ENCODE measurements at regions not wholly inside any gene's neighbourhood (a gene's known extent, or its start where the extent isn't known, plus 50 kb on each side); places are given as distances from the start of the nearest gene placed in this dataset.

- no peak for DNase-seq (ENCODE audit: low spot score)
- no peak for ATAC-seq (ENCODE audit: insufficient number of reproducible peaks, low FRiP score, low read depth)
- H3K27me3 ChIP-seq (replicated peaks; ENCODE audit: insufficient read depth) = no peaks in the 10 kb centered on the region
- H3K36me3 ChIP-seq = no peaks in the 10 kb centered on the region
- no peak for TF ChIP-seq CTCF (IDR thresholded peaks at IDR 0.05)
- H3K4me1 ChIP-seq (ENCODE audit: control insufficient read depth in 1 of 2, low read depth in 2 of 2) = no peaks in the 10 kb centered on the region
- H3K27ac ChIP-seq = no peak overlapping the region
- no peaks in the 10 kb centered on the region for H3K9me3 ChIP-seq
- H3K4me3 ChIP-seq = no peak overlapping the region
These were observed 146.9 kb upstream of the ZMIZ1 start for GRCh38 chr10:78921895-78922294.

GRCh38 chr10:78923647-78924318, 145.0 kb upstream of the ZMIZ1 start:
- Histone ChIP-seq H3K9me3 (no peaks in the 10 kb centered on the region), H3K4me3 (no peak overlapping the region), H3K4me1 (ENCODE audit: control insufficient read depth in 1 of 2, low read depth in 2 of 2) (no peaks in the 10 kb centered on the region), H3K36me3 (no peaks in the 10 kb centered on the region), H3K27me3 (replicated peaks; ENCODE audit: insufficient read depth) (no peaks in the 10 kb centered on the region), H3K27ac (no peak overlapping the region)
- TF ChIP-seq CTCF (IDR thresholded peaks at IDR 0.05) = no peak
- ATAC-seq (ENCODE audit: insufficient number of reproducible peaks, low FRiP score, low read depth) = no peak
- DNase-seq (ENCODE audit: low spot score) = no peak

GRCh38 chr10:78924319-78925003, 144.3 kb upstream of the ZMIZ1 start:
- H3K4me1 ChIP-seq (ENCODE audit: control insufficient read depth in 1 of 2, low read depth in 2 of 2) = no peaks in the 10 kb centered on the region
- ATAC-seq (ENCODE audit: insufficient number of reproducible peaks, low FRiP score, low read depth) (no peak), DNase-seq (ENCODE audit: low spot score) (no peak)
- no peaks in the 10 kb centered on the region for H3K36me3 ChIP-seq
- H3K27ac ChIP-seq = no peak overlapping the region
- H3K9me3 ChIP-seq = no peaks in the 10 kb centered on the region
- no peak overlapping the region for H3K4me3 ChIP-seq
- H3K27me3 ChIP-seq (replicated peaks; ENCODE audit: insufficient read depth) = no peaks in the 10 kb centered on the region
- no peak for TF ChIP-seq CTCF (IDR thresholded peaks at IDR 0.05)

GRCh38 chr10:78925275-78925674, 143.5 kb upstream of the ZMIZ1 start:
- H3K9me3 ChIP-seq = no peaks in the 10 kb centered on the region
- no peaks in the 10 kb centered on the region for H3K27me3 ChIP-seq (replicated peaks; ENCODE audit: insufficient read depth)
- no peak for ATAC-seq (ENCODE audit: insufficient number of reproducible peaks, low FRiP score, low read depth)
- DNase-seq (ENCODE audit: low spot score) = no peak
- no peaks in the 10 kb centered on the region for H3K4me1 ChIP-seq (ENCODE audit: control insufficient read depth in 1 of 2, low read depth in 2 of 2)
- H3K36me3 ChIP-seq = no peaks in the 10 kb centered on the region
- H3K4me3 ChIP-seq = no peak overlapping the region
- no peak for TF ChIP-seq CTCF (IDR thresholded peaks at IDR 0.05)
- H3K27ac ChIP-seq = no peak overlapping the region

DNA sequence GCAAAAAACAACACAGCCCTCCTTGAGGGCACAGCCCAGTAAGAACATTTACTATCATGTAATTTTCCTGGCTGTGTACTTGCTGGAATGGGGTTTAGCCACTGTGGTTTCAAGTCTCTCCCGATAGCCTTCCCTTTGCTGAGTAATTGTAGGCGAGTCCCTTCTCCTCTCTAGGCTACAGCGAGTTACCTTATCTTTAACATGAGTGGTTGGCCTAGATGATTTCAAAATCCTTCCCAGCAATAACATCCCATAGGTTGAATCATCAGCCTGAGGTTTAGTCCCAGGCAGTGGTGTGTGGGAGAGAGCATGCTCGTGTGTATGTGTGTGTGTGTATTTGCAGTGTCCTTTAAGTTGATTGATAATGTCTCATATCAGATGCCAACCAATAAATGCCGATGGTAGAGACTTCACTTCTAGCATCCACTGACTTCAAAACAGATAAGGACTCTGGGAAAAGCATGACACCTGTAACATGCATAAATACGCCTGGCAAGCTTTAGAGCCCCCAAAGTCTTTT, 142.9 kb upstream of the ZMIZ1 start:
- Histone ChIP-seq H3K27ac (no peak overlapping the region), H3K36me3 (no peaks in the 10 kb centered on the region), H3K27me3 (replicated peaks; ENCODE audit: insufficient read depth) (no peaks in the 10 kb centered on the region), H3K4me3 (no peak overlapping the region), H3K4me1 (ENCODE audit: control insufficient read depth in 1 of 2, low read depth in 2 of 2) (no peaks in the 10 kb centered on the region), H3K9me3 (no peaks in the 10 kb centered on the region)
- ATAC-seq (ENCODE audit: insufficient number of reproducible peaks, low FRiP score, low read depth) (no peak), DNase-seq (ENCODE audit: low spot score) (no peak)
- TF ChIP-seq CTCF (IDR thresholded peaks at IDR 0.05) = no peak

Measured in thoracic aorta (tissue), 2 donors.